ENCODE measurements at regions not wholly inside any gene's neighbourhood (a gene's known extent, or its start where the extent isn't known, plus 50 kb on each side); places are given as distances from the start of the nearest gene placed in this dataset.

- no CpG with 5 or more reads among the region's 5 CpGs for WGBS (ENCODE audit: extremely low coverage, insufficient read length, low lambda C conversion rate)
- Histone ChIP-seq H3K9ac (ENCODE audit: extremely low read depth, insufficient read length, low read length) (no peak overlapping the region), H3K79me1 (ENCODE audit: insufficient read depth, low read depth, low read length, poor library complexity, severe bottlenecking) (no peaks in the 10 kb centered on the region), H2AK5ac (ENCODE audit: insufficient read length, low read length) (no peak overlapping the region), H3K18ac (ENCODE audit: insufficient read length, low read depth, low read length) (no peak overlapping the region), H2BK15ac (ENCODE audit: low read depth, low read length) (no peak overlapping the region), H3K23me2 (ENCODE audit: insufficient read length, low read depth, low read length, poor library complexity, severe bottlenecking) (no peaks in the 10 kb centered on the region), H3K56ac (ENCODE audit: insufficient read length, low read depth, low read length) (no peak overlapping the region), H4K91ac (ENCODE audit: insufficient read length, low read depth, low read length) (no peak overlapping the region), H2BK5ac (ENCODE audit: insufficient read length, low read length) (no peak overlapping the region), H3K27me3 (ENCODE audit: insufficient read depth, low read length) (no peaks in the 10 kb centered on the region), H4K5ac (ENCODE audit: insufficient read length, low read depth, low read length) (no peak overlapping the region), H3K4ac (ENCODE audit: low read depth, low read length) (no peak overlapping the region), H2BK12ac (ENCODE audit: insufficient read length, low read depth, low read length) (no peak overlapping the region), H2BK20ac (ENCODE audit: low read depth, low read length, poor library complexity, severe bottlenecking) (no peak overlapping the region), H2AFZ (ENCODE audit: low read length) (no peak overlapping the region), H3T11ph (ENCODE audit: low read length) (no peak overlapping the region), H4K8ac (replicated peaks; ENCODE audit: insufficient read length, low read depth, low read length) (no peak overlapping the region), H3K14ac (ENCODE audit: insufficient read depth, low read length) (no peak overlapping the region), H4K20me1 (ENCODE audit: control insufficient read depth, insufficient read depth, insufficient read length) (no peaks in the 10 kb centered on the region), H2BK120ac (ENCODE audit: low read depth, low read length, poor library complexity, severe bottlenecking) (no peak overlapping the region), H3K4me1 (ENCODE audit: insufficient read depth, low read length) (no peaks in the 10 kb centered on the region), H3K4me2 (ENCODE audit: insufficient read depth, insufficient read length, low read length) (no peak overlapping the region), H3K27ac (ENCODE audit: insufficient read length, low read depth, low read length) (no peak overlapping the region), H3K23ac (ENCODE audit: insufficient read length, low read depth, low read length) (no peak overlapping the region), H3K79me2 (ENCODE audit: insufficient read depth, low read length) (no peaks in the 10 kb centered on the region), H3K9me3 (ENCODE audit: control insufficient read depth, low read depth, low read length) (no peaks in the 10 kb centered on the region)
- no peak for DNase-seq
- no peaks in the 10 kb centered on the region for H3K27me3 Mint-ChIP-seq (ENCODE audit: low read depth)
- 0 out of 7 replicates have a peak overlapping the region, but pooled peaks of 1 of the 3 experiments have one; percentile 2 for H3K27ac Mint-ChIP-seq
- H3K9me3 Mint-ChIP-seq = no peaks in the 10 kb centered on the region; a peak in 1 of 5 replicates
- no peaks in the 10 kb centered on the region for H3K36me3 Mint-ChIP-seq (ENCODE audit: insufficient read depth in 1 of 3, low read depth in 3 of 3)
- no peak for TF ChIP-seq CTCF (conservative IDR thresholded peaks at IDR 0.05)
- no peak overlapping the region for H3K4me3 Mint-ChIP-seq
- no peaks in the 10 kb centered on the region for H3K4me1 Mint-ChIP-seq
Observed at GRCh38 chr5:106195679-106196474, 1474.9 kb downstream of the EFNA5 start.
